PC-9 (cell line): ENCODE measurements at regions not wholly inside any gene's neighbourhood (a gene's known extent, or its start where the extent isn't known, plus 50 kb on each side); places are given as distances from the start of the nearest gene placed in this dataset.

ENCODE experiments used
- BruUV-seq: library from RNA; stranded (reverse); fragments of 400-500 nt; replicated peaks from 2 replicates; lab custom pipeline; 2021; lab: Mats Ljungman, UMichigan
- CTCF ChIA-PET: fragments of 300-600 bp; sonication (Branson Sonifier 250); formaldehyde crosslinking; loops from one replicate; lab custom pipeline; 2022; ENCODE audit warnings: antibody characterized with exemption; lab: Charles Lee
- POLR2A ChIA-PET: fragments of 300-600 bp; sonication (Branson Sonifier 250); formaldehyde crosslinking; loops from one replicate; lab custom pipeline; 2022; ENCODE audit warnings: antibody characterized with exemption; ENCODE audit not compliant: unreplicated experiment; lab: Charles Lee
- DNase-seq, 2 experiments: peaks; one replicate each; pipeline versions ENCODE4 v3.0.0 to v3.0.0-alpha.2; 2015 to 2022; ENCODE audit warnings: mixed read lengths in 1 of 2
- H2AFZ ChIP-seq: fragments of 200-600 bp; sonication (generic); 2 replicates; pipeline ENCODE4 v1.8.1; 2017; ENCODE audit warnings: antibody characterized with exemption
- H3F3A ChIP-seq: fragments of 200-600 bp; sonication (generic); 2 replicates; pipeline ENCODE4 v1.8.1; 2017; ENCODE audit warnings: antibody characterized with exemption, mild to moderate bottlenecking, low read depth; ENCODE audit not compliant: insufficient read depth
- H3K27ac ChIP-seq: fragments of 200-600 bp; sonication (generic); 2 replicates; pipeline ENCODE4 v1.6.1; 2016; ENCODE audit warnings: mixed run types
- H3K27me3 ChIP-seq: fragments of 200-600 bp; sonication (generic); 2 replicates; pipeline ENCODE4 v1.6.1; 2016; ENCODE audit warnings: low read depth, mixed run types; ENCODE audit not compliant: insufficient read depth
- H3K36me3 ChIP-seq: fragments of 200-600 bp; sonication (generic); 2 replicates; pipeline ENCODE4 v1.6.1; 2016; ENCODE audit warnings: low read depth, mixed run types
- H3K4me1 ChIP-seq: fragments of 200-600 bp; sonication (generic); replicated peaks from 2 replicates; pipeline ENCODE4 v1.6.1; 2016; ENCODE audit warnings: mixed run types; ENCODE audit not compliant: insufficient read depth
- H3K4me2 ChIP-seq: fragments of 200-600 bp; sonication (generic); 2 replicates; pipeline ENCODE4 v1.6.1; 2017; ENCODE audit warnings: mixed run types
- H3K4me3 ChIP-seq: fragments of 200-600 bp; sonication (generic); 2 replicates; pipeline ENCODE4 v1.6.1; 2016; ENCODE audit warnings: mixed run types
- H3K79me2 ChIP-seq: fragments of 200-600 bp; sonication (generic); 2 replicates; pipeline ENCODE4 v1.6.1; 2017; ENCODE audit warnings: low read depth, mixed run types
- H3K9me2 ChIP-seq: fragments of 200-600 bp; sonication (generic); 2 replicates; pipeline ENCODE4 v1.8.1; 2017; ENCODE audit warnings: mild to moderate bottlenecking; ENCODE audit not compliant: insufficient read depth
- H3K9me3 ChIP-seq: fragments of 200-600 bp; sonication (generic); 2 replicates; pipeline ENCODE4 v1.8.1; 2016; ENCODE audit warnings: low read depth; ENCODE audit not compliant: insufficient read depth
- H4K20me1 ChIP-seq: fragments of 200-600 bp; sonication (generic); 2 replicates; pipeline ENCODE4 v1.8.1; 2017; ENCODE audit not compliant: insufficient read depth
- CTCF ChIP-seq: fragments of 200-600 bp; sonication (generic); conservative IDR thresholded peaks from 2 replicates; pipeline ENCODE4 v1.6.1; 2017; ENCODE audit warnings: mixed run types, antibody characterized with exemption, mild to moderate bottlenecking, moderate library complexity
- EZH2 ChIP-seq: fragments of 200-600 bp; sonication (generic); IDR thresholded peaks from 2 replicates; pipeline ENCODE4 v1.8.0; 2017; ENCODE audit warnings: antibody characterized with exemption, low read depth
- intact Hi-C: fragments of 100-400 bp; cut with micrococcal nuclease; formaldehyde crosslinking; loops from one replicate; pipeline ENCODE4 v1.10.0; 2022; ENCODE audit not compliant: unreplicated experiment

- Histone ChIP-seq H3F3A (no peaks in the 10 kb centered on the region), H4K20me1 (no peaks in the 10 kb centered on the region), H3K4me3 (no peak overlapping the region), H3K79me2 (no peaks in the 10 kb centered on the region), H3K36me3 (no peaks in the 10 kb centered on the region), H3K9me2 (no peaks in the 10 kb centered on the region), H2AFZ (no peak overlapping the region), H3K27ac (no peak overlapping the region), H3K9me3 (no peaks in the 10 kb centered on the region), H3K27me3 (no peaks in the 10 kb centered on the region), H3K4me1 (no peaks in the 10 kb centered on the region), H3K4me2 (no peak overlapping the region)
- TF ChIP-seq EZH2 (no peak), CTCF (no peak)
- intact Hi-C loops = no loop called here
- POLR2A ChIA-PET = no interaction called here
- no TSS peak for BruUV-seq
- no peak for DNase-seq
- CTCF ChIA-PET = no interaction called here
Measured at GRCh38 chr13:67489016-67489415, 258.9 kb upstream of the PCDH9 start.

DNA sequence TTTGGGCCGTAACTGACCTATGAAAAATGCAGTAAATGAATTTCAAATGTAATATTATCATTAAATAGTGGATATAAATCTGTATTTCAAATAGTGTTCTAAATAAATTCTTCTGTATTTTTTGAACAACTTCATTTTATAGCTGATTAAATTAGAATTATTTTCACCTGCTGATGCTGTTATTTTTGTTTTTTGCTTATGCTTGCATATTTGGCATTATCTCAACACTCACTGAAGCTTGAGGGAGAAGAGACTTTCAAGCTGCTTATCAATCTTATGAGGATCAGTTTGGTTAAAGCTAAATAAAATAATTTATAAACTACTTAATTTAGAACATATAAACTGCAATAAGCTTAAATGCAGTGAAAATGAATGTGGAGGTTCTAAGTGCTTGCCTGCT is 251.3 kb upstream of the PCDH9 start:
- Histone ChIP-seq H3F3A (no peaks in the 10 kb centered on the region), H4K20me1 (no peaks in the 10 kb centered on the region), H3K4me2 (no peak overlapping the region), H3K4me1 (no peaks in the 10 kb centered on the region), H3K4me3 (no peak overlapping the region), H3K27ac (no peak overlapping the region), H3K36me3 (no peaks in the 10 kb centered on the region), H2AFZ (no peak overlapping the region), H3K9me2 (no peaks in the 10 kb centered on the region), H3K79me2 (no peaks in the 10 kb centered on the region), H3K9me3 (no peaks in the 10 kb centered on the region), H3K27me3 (no peaks in the 10 kb centered on the region)
- intact Hi-C loops = no loop called here
- no TSS peak for BruUV-seq
- no peak for DNase-seq
- CTCF ChIA-PET = no interaction called here
- POLR2A ChIA-PET = interaction anchor here (0.8 kb wide), 1 partner anchor 607 kb away, joined by 7 read pairs; no protein-coding TSS in a partner anchor
- no peak for TF ChIP-seq CTCF
- TF ChIP-seq EZH2 = no peak

DNA sequence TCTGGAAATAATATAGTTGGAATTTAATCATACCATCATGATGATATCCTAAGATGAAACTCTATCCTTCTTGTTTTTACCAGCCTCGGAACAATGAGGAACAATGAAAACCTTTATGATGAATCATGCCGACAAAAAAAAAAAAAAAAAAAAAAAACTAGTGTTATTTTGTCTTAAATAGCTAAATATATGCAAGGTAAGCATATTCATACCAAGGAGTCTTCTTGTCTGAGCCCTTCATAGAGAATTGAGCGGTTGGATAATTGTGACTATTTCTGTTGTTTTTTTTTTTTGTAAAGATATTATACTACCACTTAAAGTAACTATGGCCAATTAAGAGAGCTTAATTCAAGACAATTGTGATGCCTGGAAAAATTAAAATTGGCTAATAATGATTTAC is 244.0 kb upstream of the PCDH9 start:
- H3K27ac ChIP-seq = no peak overlapping the region
- H3K79me2 ChIP-seq = no peaks in the 10 kb centered on the region
- H2AFZ ChIP-seq = no peak overlapping the region
- CTCF ChIA-PET = no interaction called here
- H3K36me3 ChIP-seq = no peaks in the 10 kb centered on the region
- H3K4me1 ChIP-seq = no peaks in the 10 kb centered on the region
- H4K20me1 ChIP-seq = no peaks in the 10 kb centered on the region
- no peaks in the 10 kb centered on the region for H3K27me3 ChIP-seq
- H3K4me3 ChIP-seq = no peak overlapping the region
- BruUV-seq = no TSS peak
- no peaks in the 10 kb centered on the region for H3F3A ChIP-seq
- intact Hi-C loops = no loop called here
- POLR2A ChIA-PET = no interaction called here
- DNase-seq = no peak
- no peaks in the 10 kb centered on the region for H3K9me2 ChIP-seq
- H3K4me2 ChIP-seq = no peak overlapping the region
- no peak for TF ChIP-seq EZH2
- no peak for TF ChIP-seq CTCF
- H3K9me3 ChIP-seq = no peaks in the 10 kb centered on the region
